Neural progenitor cell (in vitro differentiated cells): ENCODE measurements at regions not wholly inside any gene's neighbourhood (a gene's known extent, or its start where the extent isn't known, plus 50 kb on each side); places are given as distances from the start of the nearest gene placed in this dataset.

Source experiments
- CTCF ChIP-seq: fragments of 200-600 bp; sonication (generic); IDR thresholded peaks from 2 replicates; pipeline ENCODE4 v1.5.1; 2017; ENCODE audit warnings: antibody characterized with exemption, mild to moderate bottlenecking
- EZH2 ChIP-seq: fragments of 200-600 bp; sonication (generic); IDR thresholded peaks from 2 replicates; pipeline ENCODE4 v1.6.1; 2017; ENCODE audit warnings: antibody characterized with exemption, mild to moderate bottlenecking, moderate library complexity

- TF ChIP-seq CTCF: no peak
- no peak for TF ChIP-seq EZH2
These were observed 79.0 kb upstream of the EMX2 start for GRCh38 chr10:117463545-117463920.
